ENCODE measurements at regions not wholly inside any gene's neighbourhood (a gene's known extent, or its start where the extent isn't known, plus 50 kb on each side); places are given as distances from the start of the nearest gene placed in this dataset.

DNA sequence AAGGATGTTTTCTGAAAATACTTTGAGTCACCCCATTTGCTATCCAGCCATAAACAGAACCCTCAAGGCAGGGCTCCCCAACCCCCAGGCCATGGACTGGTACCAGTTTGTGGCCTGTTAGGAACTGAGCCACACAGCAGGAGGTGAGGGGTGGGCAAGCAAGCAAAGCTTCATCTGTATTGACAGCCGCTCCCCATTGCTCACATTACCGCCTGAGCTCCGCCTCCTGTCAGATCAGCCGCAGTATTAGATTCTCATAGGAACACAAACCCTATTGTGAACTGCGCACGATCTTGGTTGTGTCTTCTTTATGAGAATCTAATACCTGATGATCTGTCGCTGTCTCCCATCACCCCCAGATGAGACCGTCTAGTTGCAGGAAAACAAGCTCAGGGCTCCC is 543.8 kb downstream of the CBLN4 start:
- H2AK5ac ChIP-seq (ENCODE audit: insufficient read length, low read length), result no peak overlapping the region
- no peak overlapping the region for H2AFZ ChIP-seq (ENCODE audit: low read length)
- no peak overlapping the region for H3K56ac ChIP-seq (ENCODE audit: insufficient read length, low read depth, low read length)
- TF ChIP-seq, protein P1, sequence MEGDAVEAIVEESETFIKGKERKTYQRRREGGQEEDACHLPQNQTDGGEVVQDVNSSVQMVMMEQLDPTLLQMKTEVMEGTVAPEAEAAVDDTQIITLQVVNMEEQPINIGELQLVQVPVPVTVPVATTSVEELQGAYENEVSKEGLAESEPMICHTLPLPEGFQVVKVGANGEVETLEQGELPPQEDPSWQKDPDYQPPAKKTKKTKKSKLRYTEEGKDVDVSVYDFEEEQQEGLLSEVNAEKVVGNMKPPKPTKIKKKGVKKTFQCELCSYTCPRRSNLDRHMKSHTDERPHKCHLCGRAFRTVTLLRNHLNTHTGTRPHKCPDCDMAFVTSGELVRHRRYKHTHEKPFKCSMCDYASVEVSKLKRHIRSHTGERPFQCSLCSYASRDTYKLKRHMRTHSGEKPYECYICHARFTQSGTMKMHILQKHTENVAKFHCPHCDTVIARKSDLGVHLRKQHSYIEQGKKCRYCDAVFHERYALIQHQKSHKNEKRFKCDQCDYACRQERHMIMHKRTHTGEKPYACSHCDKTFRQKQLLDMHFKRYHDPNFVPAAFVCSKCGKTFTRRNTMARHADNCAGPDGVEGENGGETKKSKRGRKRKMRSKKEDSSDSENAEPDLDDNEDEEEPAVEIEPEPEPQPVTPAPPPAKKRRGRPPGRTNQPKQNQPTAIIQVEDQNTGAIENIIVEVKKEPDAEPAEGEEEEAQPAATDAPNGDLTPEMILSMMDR (conservative IDR thresholded peaks at IDR 0.05), result no peak
- no peaks in the 10 kb centered on the region for H3K36me3 Mint-ChIP-seq (ENCODE audit: insufficient read depth in 1 of 3, low read depth in 3 of 3)
- H4K5ac ChIP-seq (ENCODE audit: insufficient read length, low read depth, low read length), result no peak overlapping the region
- no peaks in the 10 kb centered on the region for H3K9me3 Mint-ChIP-seq
- H4K20me1 ChIP-seq (ENCODE audit: control insufficient read depth, insufficient read depth, insufficient read length), result no peaks in the 10 kb centered on the region
- H3K4me3 Mint-ChIP-seq, result no peak overlapping the region
- no peak overlapping the region for H3K23ac ChIP-seq (ENCODE audit: insufficient read length, low read depth, low read length)
- no peak overlapping the region for H4K8ac ChIP-seq (replicated peaks; ENCODE audit: insufficient read length, low read depth, low read length)
- H2BK12ac ChIP-seq (ENCODE audit: insufficient read length, low read depth, low read length), result no peak overlapping the region
- H4K91ac ChIP-seq (ENCODE audit: insufficient read length, low read depth, low read length), result no peak overlapping the region
- H3K4ac ChIP-seq (ENCODE audit: low read depth, low read length), result no peak overlapping the region
- no peaks in the 10 kb centered on the region for H3K79me1 ChIP-seq (ENCODE audit: insufficient read depth, low read depth, low read length, poor library complexity, severe bottlenecking)
- H3K4me2 ChIP-seq (ENCODE audit: insufficient read depth, insufficient read length, low read length), result no peak overlapping the region
- DNase-seq, result no peak
- H3K79me2 ChIP-seq (ENCODE audit: insufficient read depth, low read length), result no peaks in the 10 kb centered on the region
- no peak overlapping the region for H2BK5ac ChIP-seq (ENCODE audit: insufficient read length, low read length)
- no peaks in the 10 kb centered on the region for H3K27me3 Mint-ChIP-seq (ENCODE audit: low read depth)
- no peaks in the 10 kb centered on the region for H3K27me3 ChIP-seq (ENCODE audit: insufficient read depth, low read length)
- H3K4me1 ChIP-seq (ENCODE audit: insufficient read depth, low read length), result no peaks in the 10 kb centered on the region
- H2BK120ac ChIP-seq (ENCODE audit: low read depth, low read length, poor library complexity, severe bottlenecking), result no peak overlapping the region
- H3K9me3 ChIP-seq (ENCODE audit: control insufficient read depth, low read depth, low read length), result no peaks in the 10 kb centered on the region
- no peak overlapping the region for H2BK20ac ChIP-seq (ENCODE audit: low read depth, low read length, poor library complexity, severe bottlenecking)
- H3K27ac Mint-ChIP-seq, result no peak overlapping the region
- H2BK15ac ChIP-seq (ENCODE audit: low read depth, low read length), result no peak overlapping the region
- no peak overlapping the region for H3K18ac ChIP-seq (ENCODE audit: insufficient read length, low read depth, low read length)
- no peak overlapping the region for H3K27ac ChIP-seq (ENCODE audit: insufficient read length, low read depth, low read length)
- H3K23me2 ChIP-seq (ENCODE audit: insufficient read length, low read depth, low read length, poor library complexity, severe bottlenecking), result no peaks in the 10 kb centered on the region
- H3T11ph ChIP-seq (ENCODE audit: low read length), result no peak overlapping the region
- no peak overlapping the region for H3K9ac ChIP-seq (ENCODE audit: extremely low read depth, insufficient read length, low read length)
- WGBS (ENCODE audit: extremely low coverage, insufficient read length, low lambda C conversion rate), result no CpG with 5 or more reads among the region's 8 CpGs
- H3K14ac ChIP-seq (ENCODE audit: insufficient read depth, low read length), result no peak overlapping the region
- no peaks in the 10 kb centered on the region for H3K4me1 Mint-ChIP-seq

Data from H9 (cell line).